IPS-11a (cell line): ENCODE measurements at regions not wholly inside any gene's neighbourhood (a gene's known extent, or its start where the extent isn't known, plus 50 kb on each side); places are given as distances from the start of the nearest gene placed in this dataset.

Experiments used
- H3K4me3 ChIP-seq: one replicate; pipeline ENCODE4 v1.5.1; 2013; ENCODE audit warnings: low read depth, low read length, control low read depth

- H3K4me3 ChIP-seq: no peak overlapping the region
These were observed 127.3 kb downstream of the TMA16 start for GRCh38 chr4:163621821-163622220.

DNA sequence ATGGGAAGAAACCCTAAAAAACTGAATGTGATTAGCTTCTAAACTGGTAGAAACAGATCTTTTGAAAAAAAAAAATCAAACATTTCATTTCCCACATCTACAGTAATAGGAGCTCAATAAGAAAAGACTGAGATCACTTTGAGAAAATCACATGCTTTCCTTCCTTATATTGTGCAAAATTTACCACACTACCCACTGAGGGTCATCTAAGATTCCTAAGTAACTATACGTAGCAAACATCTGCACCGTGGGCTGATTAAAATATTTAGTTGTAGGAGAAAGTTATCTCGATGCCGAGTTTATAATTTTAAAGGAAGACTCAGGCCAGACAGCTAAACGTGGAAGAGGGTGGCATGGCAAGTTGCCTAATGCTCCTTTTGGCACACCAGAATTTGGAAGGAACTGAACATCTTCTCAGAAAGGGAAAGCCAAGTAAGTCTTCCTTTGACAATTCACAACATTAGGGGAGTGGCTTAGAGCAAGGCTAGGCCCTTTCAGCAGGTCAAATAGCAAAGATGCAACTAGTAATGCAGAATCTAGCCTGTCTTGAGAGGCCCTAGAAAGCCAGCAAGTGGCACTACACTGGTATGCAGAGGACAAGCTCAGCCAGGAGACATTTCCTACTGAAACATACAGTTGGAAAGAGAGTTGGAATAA, 128.0 kb downstream of the TMA16 start:
- no peak overlapping the region for H3K4me3 ChIP-seq

DNA sequence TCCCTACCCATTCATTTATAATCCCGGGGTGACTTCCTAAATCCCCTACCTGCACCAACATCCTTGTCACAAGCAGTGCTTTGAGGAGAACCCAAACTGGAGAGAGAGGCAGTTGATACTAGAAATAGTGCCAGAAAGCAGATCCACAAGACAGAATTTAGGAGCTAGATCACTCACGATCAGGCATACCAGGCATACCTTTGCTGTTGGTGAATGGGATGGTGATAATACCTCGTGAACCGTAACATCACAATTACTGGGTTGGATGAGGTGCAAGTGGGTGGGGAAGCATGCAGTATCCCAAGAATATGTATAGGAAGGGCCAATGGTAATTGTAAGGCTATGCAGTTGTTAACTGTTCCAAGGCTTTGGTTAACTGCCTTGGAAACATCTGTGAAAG, 129.3 kb downstream of the TMA16 start:
- no peak overlapping the region for H3K4me3 ChIP-seq

DNA sequence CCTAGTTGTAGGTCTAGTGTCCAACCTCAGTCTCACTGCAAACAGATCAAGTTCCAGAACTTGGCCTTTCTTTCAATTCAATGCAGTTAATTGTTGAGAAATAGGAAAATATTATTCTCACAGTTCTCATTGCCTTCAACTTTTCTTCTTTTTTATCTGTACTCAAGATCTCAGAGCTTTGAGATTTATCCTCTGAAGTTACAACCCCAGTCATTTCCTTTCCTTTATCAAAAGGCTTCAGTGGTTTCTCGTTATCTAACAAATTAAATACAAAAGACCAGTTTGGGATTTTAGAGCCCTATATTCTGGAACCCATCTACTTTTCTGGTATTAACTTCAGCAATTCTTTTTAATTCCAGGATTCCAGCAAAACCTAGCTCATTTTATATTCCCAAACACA, 130.2 kb downstream of the TMA16 start:
- no peak overlapping the region for H3K4me3 ChIP-seq

DNA sequence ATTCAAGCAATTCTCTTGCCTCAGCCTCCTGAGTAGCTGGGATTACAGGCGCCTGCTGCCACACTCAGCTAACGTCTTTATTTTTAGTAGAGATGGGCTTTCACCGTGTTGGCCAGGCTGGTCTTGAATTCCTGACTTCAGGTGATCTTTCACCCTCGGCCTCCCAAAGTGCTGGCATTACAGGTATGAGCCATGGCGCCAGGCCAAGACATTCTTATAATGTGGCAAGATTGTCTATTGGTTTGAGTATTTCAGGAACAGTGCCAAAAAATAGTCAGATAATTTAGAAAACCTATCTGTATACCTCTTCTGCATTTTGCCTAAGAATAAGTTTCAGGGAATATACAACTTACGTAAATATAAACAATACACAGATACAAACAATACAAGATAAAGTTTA, 136.8 kb downstream of the TMA16 start:
- H3K4me3 ChIP-seq: no peak overlapping the region

DNA sequence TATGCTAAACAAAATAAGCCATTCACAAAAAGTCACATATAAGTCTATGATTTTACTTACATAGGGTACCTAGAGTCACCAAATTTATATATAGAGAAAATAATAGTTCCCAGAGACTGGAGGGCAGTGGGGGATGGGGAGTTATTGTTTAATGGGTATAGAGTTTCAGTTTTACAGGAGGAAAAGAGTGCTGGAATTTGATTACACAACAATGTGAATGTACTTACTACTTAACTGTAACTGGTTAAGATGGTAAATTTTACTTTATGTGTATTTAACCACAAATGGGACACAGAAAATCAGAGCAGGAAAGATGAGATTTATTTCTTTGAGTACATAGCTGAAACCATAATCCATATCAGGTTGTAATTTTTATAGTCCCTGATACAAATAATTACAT, 144.4 kb downstream of the TMA16 start:
- H3K4me3 ChIP-seq: no peak overlapping the region

DNA sequence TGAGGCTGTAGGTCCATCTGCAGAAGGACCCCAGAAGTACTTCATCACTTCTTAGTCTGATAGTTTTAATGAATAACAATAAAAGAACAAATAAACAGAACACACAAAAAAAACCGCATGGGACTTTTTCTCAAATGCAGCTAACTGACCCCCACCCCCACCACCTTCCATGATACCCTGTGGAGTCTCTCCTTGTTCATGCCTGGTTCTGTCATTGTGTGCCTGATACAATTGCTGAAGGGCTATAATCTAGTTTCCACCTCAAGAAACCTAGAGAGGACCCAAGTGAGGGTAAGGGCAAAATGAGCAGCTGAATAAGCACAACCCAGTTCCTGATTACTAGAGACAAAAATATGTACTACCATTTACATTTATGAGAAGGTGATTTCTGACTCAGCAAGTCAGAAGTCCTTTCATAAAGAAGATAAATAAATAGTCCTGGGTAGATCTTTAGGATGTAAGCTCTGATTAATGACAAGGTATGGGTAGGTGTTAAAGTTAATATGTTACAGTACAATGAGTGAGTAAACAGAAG, 155.1 kb downstream of the TMA16 start:
- H3K4me3 ChIP-seq: no peak overlapping the region

DNA sequence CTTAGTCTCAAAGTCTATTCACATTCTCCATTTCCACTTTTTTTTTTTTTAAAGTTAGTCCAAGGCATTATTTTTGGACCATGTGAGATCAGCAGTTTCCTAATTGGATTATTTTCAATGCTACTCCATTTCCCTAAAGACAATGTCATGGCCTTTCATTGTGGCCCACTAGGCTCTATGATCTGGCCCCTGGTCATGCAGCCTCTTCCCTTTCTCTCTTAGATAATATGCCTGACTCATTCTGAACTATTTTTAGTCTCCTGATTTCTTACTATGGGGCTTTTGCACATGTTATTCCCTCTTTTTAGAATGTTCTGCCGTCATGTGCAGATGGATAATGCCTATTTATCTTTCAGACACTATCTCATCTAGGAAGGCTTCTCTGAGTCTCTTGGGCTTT, 157.3 kb downstream of the TMA16 start:
- no peak overlapping the region for H3K4me3 ChIP-seq

DNA sequence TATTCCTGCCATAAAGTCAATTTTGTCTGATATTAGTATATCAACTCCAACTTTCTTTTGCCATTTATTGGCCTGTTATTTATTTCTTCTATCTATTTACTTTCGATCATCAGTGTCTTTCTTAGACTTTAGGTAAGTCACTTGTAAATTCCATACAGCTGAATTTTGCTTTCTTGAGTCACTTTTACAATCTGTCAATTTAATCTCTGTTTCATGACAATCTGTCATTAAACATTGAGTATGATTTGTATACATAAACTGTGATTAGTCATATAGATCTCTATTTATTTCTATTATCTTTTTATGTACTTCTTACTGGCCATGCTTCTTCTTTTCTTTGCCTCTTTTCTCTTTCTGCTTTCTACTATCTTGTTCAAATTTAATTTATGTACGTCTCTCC, 160.1 kb downstream of the TMA16 start:
- H3K4me3 ChIP-seq: no peak overlapping the region

GRCh38 chr4:163660636-163661035, 166.1 kb downstream of the TMA16 start:
- no peak overlapping the region for H3K4me3 ChIP-seq

DNA sequence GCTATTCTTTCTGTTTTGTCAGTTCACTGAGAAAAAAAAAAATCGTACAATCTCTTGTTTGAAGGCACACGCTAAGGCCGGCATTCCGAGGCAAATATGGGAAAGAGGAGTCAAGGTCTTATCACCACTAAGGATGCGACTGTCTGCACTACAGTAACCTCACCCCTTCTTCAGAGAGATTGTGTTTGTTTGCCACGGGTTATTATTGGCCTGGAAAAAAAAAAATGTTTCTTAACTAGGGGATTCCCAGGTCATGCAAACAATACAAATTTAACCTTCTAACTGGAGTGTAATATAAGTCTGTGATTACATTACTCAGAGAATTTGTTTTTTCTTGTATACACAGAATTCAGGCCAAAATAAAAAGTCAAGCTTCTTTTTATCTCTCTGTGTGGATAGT, 168.3 kb downstream of the TMA16 start:
- no peak overlapping the region for H3K4me3 ChIP-seq

DNA sequence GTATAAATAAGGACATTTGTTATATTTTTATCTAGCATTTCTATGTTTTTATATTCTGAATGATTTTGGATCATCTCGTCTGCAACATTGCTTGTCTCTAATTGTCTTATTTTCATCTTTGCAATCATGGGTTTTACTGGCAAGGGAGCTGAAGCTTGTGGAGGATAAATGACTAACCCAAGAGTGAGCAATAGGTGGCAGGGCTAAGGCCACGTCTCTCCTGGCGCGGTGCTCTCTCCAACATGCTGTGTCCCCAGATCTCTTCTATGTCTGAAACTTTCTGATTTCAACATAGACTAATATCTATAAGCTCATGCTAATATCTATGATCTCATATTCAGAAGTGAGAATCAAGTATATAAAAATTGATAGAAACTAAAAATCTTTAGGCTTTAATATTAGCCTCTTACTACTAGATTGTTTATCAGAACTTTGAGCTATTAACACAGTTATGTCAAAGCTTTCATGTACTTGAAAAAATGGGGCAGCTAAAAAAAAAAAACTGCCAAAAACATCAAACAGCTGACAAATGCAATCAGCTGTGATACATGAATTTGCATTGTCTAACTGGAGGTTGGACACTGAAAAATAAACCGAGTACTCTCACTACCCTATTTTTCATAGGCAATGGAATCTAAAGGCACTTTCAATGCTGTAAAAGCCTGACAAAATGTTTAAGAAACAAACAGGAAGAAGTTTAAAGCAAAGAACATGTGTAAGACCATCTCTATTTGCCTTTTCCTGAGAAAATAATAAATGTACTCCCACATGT, 169.2 kb downstream of the TMA16 start:
- no peak overlapping the region for H3K4me3 ChIP-seq

DNA sequence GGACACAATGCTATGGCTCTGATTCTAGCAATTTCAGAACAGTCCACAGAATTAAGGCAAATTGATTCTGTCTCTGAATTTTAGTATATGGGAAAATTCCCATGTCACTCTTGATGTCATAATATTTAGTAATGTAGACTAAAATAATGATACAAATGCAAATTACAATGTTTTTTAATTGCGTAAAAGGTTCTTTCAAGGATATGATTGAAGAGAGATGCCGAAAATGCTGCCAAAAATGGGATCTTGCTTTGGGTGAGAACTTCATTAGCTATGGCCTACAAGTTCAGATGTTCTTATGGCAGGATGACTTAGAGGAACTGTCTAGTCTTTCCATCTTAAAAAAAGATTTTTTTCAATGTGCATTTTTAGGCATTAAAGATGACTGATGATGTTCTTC, 170.6 kb downstream of the TMA16 start:
- H3K4me3 ChIP-seq: no peak overlapping the region

DNA sequence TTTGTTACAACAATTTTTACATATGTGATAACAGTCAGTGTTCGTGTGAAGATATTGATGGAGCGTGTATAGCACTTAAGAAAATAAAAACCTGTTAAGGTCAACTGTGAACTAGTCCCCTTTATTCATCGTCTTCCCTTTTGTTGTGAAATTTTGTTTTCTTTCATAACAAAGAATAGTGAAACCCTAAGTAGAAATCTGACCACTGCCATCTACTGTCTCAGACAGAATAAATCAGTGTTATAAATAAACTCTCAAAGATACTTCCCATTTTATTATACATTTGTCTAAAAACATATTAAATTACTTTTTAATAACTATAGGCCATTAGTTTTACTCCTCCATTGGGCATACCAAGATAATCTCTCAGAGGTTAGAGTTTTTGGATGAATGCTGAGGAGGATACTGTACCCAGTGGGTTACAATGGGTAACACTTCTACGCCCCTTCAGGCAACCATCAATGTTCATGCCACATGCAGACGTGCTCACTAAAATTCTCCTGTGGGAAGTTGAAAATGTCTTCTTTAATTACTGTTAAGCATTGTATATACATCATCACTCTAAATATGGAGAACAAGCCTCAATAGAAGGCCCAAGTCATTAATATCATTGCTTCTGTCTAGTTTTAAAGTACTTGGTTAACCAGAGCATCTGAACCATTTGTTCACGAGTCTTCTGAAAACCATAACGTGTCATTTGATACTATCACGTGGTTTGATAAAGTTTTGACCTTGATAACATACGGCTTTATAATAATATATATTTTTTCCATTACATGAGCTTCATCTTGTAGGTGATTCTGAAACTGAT, 171.2 kb downstream of the TMA16 start:
- no peak overlapping the region for H3K4me3 ChIP-seq

- H3K4me3 ChIP-seq: no peak overlapping the region
These were observed 171.9 kb downstream of the TMA16 start for GRCh38 chr4:163666332-163666873.

DNA sequence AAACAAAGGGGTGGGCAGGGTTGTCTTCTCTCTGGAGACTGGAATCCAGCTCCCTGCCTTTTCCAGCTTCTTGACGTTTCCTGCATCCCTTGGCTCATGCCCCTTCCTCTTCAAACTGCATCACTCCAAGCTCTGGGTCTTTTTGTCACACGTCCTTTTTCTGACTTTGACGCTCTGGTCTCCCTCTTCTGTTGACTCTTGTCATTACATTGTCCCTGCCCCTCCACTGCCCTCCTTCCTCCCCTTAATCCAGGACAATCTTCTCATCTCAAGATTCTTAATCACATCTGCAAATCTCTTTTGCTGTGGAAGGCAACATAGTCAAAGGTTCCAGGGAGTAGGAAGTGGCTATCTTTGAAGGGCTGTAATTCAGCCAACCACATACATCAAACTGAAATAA, 178.3 kb downstream of the TMA16 start:
- no peak overlapping the region for H3K4me3 ChIP-seq

- H3K4me3 ChIP-seq: no peak overlapping the region
These were observed 179.6 kb downstream of the TMA16 start for GRCh38 chr4:163673848-163674697.

GRCh38 chr4:163679189-163679588, 184.7 kb downstream of the TMA16 start:
- H3K4me3 ChIP-seq: no peak overlapping the region

DNA sequence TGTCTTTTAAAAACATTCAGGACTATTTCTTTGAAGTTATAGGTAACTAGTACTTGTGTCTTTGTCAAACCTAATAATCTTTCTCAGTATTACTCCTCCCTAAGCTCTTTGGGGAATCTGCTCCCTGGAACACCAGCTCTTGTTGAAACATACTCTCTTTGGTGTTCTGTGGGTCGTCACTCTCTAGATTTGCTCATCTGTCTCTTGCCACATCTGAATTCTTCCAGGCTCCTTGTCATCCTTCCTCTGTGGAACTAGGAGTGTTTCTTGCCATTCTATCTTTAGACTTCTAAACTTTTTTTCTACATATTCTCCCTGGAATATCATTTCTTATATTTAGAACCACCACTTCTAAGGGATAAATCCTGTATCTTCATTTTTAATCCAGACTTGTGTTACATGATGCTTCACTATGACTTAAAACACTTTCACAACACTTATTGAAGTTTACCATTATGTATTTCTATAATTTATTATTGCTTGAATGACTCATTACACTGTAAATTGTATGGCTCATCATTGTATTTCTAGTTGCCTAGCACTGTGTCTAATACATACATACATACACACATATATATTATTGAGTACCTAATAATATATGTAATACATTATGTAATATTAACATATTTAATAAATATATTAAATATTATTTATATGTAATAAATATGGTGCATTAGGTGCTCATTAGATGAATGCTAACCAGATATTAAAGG, 186.1 kb downstream of the TMA16 start:
- no peak overlapping the region for H3K4me3 ChIP-seq
